ENCODE measurements at regions not wholly inside any gene's neighbourhood (a gene's known extent, or its start where the extent isn't known, plus 50 kb on each side); places are given as distances from the start of the nearest gene placed in this dataset.
"Not testable (repeated sequence)": the region's sequence is repeated elsewhere in the genome, so short reads cannot be mapped to it uniquely, and the experiment has no call there.

DNA sequence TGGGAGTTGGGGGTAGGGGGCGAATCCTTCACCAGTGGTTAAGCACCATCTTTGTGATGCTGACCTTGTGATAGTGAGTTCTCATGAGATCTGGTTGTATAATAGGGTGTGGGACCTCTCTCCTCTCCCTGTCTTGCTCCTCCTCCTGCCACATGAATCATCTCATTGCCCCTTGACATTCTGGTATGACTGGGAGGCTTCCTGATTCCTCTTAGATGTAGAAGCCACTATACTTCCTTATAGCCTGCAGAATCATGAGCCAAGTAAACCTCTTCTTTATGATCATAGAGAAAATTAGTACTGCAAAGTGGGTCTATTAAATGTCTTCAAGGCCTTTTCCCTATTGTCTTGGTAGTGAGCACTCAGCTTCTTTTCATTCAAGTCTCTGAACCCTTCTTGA, 813.3 kb downstream of the FOXD4L6 start:
- TF ChIP-seq MYC (IDR thresholded peaks at IDR 0.05; ENCODE audit: insufficient read depth, insufficient read length, insufficient replicate concordance, low read length, severe bottlenecking); HCFC1 (IDR thresholded peaks at IDR 0.05; ENCODE audit: low read length); POLR2A (IDR thresholded peaks at IDR 0.05; ENCODE audit: low read depth, low read length); CTCF (IDR thresholded peaks at IDR 0.05 in 2 of 3, conservative IDR thresholded peaks at IDR 0.05 in 1 of 3; ENCODE audit: control insufficient read depth in 2 of 3, extremely low read depth in 1 of 3, insufficient read depth in 1 of 3, low read depth in 3 of 3, low read length in 3 of 3); TBL1XR1 (IDR thresholded peaks at IDR 0.05; ENCODE audit: low read depth, low read length): not testable (repeated sequence)
